Erythroblast (primary cell): ENCODE measurements at regions not wholly inside any gene's neighbourhood (a gene's known extent, or its start where the extent isn't known, plus 50 kb on each side); places are given as distances from the start of the nearest gene placed in this dataset.
"Not testable (repeated sequence)": the region's sequence is repeated elsewhere in the genome, so short reads cannot be mapped to it uniquely, and the experiment has no call there.

ENCODE experiments used
- DNase-seq, 2 experiments: peaks; one replicate each; lab custom pipeline; 2025; lab: John Stamatoyannopoulos, UW
- GATA1 ChIP-seq: IDR thresholded peaks from 2 replicates; pipeline ENCODE4 v1.6.1; 2011; ENCODE audit warnings: low read depth, mild to moderate bottlenecking, control low read depth, low read length, moderate library complexity
- POLR2A ChIP-seq: IDR thresholded peaks from 2 replicates; pipeline ENCODE4 v1.6.1; 2011; ENCODE audit warnings: mild to moderate bottlenecking, low read length

DNA sequence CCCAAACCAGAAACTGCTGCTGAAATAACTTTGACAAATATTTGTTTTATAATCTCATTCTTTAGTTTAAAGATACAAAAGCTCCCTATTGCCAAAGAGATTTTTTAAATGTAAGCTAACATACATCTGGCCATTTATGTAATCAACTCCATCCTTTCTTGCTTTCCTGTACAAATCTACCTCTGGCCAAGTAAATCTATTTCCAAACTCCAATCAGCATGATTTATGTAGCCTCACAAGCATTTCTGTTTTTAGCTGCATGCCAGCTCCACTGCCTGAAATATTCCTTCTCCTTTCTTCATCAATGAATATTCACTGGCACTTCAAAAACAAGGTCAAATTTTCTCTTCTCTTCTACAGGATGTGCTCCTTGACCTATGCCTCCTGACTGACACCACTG lies 80.0 kb downstream of the SHOX2 start:
- TF ChIP-seq GATA1 (no peak), POLR2A (no peak)
- DNase-seq: no peak

DNA sequence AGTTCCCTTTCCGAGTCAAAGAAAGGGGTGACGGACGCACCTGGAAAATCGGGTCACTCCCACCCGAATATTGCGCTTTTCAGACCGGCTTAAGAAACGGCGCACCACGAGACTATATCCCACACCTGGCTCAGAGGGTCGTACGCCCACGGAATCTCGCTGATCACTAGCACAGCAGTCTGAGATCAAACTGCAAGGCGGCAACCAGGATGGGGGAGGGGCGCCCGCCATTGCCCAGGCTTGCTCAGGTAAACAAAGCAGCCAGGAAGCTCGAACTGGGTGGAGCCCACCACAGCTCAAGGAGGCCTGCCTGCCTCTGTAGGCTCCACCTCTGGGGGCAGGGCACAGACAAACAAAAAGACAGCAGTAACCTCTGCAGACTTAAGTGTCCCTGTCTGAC lies 86.3 kb downstream of the SHOX2 start:
- not testable (repeated sequence) for DNase-seq

DNA sequence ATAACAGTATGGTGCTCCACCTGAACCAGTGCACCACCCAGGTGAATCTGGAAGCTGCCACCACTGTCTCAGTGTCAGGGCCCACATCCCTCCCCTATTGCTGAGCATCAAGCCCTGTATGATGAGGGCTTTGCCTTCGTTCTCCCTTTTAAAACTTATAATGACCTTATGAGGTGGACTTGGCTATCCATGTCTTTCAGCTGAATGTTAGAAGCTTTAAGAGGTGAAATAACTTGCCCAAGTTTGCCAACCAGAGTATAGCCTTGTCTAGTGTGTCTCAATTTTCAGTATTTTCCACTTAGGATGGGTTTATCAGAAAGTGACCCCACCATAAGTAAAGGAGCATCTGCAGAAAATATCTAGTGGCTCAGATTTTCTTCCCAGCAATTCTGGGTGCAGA lies 87.8 kb downstream of the SHOX2 start:
- no peak for TF ChIP-seq GATA1
- no peak for TF ChIP-seq POLR2A
- no peak for DNase-seq

DNA sequence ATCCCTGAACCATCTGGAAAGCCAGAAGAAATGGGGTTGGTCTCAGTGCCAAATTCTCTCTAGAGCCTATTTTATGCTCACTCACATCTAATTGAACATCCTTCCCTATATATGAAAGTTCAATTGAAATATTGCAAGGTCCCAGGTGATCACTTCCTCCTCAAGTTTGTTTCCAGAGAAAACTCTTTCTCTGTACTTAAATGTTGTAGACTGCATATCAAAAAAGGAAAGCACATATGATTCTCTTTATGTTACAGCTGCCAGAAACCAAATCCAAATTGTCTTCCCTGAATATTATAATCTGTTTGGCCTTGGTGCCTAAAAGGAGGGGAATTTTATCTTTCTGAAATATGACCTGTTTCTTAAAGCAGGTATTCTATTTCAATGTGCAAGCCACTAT lies 93.3 kb downstream of the SHOX2 start:
- TF ChIP-seq GATA1 (no peak), POLR2A (no peak)
- DNase-seq: no peak

DNA sequence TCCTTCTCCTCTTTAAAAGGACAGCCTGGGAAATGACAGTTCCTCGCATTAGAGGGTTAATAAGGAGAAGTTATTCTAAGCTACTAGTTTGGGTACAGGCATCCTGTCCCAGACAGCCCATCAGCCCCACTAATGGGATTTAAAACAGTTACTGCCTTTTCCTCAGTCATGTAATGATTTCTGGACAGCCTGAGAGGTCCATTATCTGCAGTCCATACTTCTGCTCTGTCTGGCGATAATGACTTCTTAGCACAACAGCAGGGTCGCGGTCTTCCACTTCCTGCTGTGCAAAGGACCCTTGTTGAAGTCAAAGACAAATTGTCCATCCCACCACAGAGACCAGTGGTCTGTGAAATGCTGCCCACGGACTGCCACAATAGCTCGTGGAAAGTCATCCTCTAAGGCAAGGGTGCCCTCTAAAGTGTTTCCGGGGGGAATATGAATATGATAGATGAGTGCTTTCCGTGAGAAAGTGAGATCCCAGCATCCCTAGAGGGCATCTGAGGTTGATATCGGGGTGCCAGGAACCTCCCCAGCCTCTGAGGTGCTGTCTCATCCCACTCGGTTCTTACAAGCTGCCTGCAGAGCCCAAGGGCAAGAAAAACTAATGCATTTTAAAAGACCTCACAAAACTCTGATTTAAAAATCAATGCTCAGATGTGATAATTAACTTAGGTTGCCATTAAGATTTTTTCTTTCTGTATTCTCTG lies 100.7 kb downstream of the SHOX2 start:
- TF ChIP-seq GATA1 (no peak), POLR2A (no peak)
- DNase-seq: no peak

DNA sequence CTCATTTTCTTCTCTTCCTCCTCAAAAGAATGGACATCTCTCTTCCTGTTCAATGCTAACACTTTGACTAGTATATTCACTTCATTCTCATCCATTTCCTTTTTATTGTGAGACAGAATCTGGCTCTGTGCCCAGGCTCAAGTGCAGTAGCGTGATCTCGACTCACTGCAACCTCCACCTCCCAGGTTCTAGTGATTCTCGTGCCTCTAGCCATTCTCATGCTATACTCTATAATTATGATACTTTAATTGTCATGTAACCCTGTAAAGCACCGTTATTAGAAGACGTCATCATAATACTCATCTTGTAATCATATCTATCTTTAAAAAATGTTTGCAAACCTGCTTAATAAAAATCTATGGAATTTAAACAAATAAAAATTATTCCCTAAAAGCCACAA lies 107.0 kb downstream of the SHOX2 start:
- no peak for DNase-seq
- no peak for TF ChIP-seq GATA1
- TF ChIP-seq POLR2A: no peak

DNA sequence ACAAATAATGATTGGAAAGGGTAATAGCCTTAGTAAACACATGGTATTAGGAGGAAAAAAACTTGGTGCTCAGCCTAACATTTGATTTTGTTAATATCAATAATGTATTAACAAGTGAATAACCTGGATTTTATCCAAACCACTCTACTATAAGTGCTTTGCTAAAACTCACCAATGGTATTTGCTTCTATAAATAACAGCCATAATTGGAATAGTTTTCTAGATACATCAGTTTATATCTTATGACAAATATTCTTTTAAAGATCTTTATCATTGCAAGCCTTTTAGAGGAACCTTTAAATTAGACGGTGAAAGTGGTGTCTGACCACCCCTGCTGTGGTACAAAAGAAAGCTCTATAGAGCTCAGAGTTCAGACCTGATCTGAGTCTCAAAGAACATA lies 123.9 kb downstream of the SHOX2 start:
- TF ChIP-seq GATA1: no peak
- TF ChIP-seq POLR2A: no peak
- DNase-seq: no peak

DNA sequence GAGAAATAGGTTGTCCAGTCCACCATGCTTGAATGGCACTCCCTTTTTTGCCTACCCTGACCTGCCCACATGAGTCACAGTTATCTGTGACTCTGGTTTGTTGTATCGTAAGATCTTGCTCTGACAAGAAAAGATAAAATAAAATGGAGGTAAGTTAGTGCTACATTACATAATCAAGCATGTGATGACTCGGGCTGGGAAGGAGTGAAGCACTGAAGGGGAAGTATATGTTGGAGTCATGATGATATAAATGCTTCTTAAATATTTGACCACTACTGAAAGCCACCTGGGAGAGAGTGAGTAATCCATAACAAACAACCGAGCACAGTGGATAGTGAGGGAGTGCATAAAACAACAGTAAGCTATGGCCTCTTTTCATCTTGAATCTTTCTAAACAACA lies 124.4 kb downstream of the SHOX2 start:
- no peak for TF ChIP-seq POLR2A
- TF ChIP-seq GATA1: no peak
- no peak for DNase-seq

DNA sequence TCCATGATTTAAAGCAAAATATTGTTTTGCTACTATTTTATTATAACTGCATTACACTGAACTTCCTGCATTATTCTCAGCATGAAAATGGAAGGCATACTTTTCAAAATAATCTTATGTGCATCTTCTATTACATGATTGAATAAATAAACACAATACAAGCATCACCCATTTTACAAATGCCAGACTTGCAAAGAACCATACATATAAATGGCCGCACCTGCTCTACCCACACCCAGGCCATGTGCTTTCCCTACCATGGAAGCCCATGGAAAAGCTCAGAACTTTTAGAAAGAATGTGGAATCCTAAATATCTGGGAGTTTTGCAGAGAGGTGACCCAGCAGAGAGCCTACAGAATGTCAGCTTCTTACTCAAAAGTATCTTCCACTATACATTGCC lies 127.2 kb downstream of the SHOX2 start:
- no peak for DNase-seq
- TF ChIP-seq GATA1 (no peak), POLR2A (no peak)

DNA sequence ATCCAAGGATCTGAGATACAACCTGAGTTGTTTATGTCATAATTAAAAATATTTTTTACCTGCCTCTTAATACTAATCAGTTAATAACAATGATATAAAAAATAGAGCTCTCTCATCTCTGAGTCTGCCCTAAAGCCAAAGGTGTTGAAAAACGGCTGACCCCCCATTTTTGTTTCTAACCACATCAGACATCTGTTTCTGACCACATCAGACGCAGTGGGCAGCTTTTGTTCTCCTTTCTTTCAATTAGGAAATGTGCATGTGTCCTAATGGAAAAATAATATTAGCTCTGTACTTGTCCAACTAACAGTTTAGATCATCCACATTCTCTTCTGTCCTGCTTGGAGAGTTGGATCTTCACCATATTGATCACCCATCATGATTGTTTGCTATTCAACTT lies 144.6 kb downstream of the SHOX2 start:
- no peak for DNase-seq
- TF ChIP-seq POLR2A (no peak), GATA1 (no peak)

DNA sequence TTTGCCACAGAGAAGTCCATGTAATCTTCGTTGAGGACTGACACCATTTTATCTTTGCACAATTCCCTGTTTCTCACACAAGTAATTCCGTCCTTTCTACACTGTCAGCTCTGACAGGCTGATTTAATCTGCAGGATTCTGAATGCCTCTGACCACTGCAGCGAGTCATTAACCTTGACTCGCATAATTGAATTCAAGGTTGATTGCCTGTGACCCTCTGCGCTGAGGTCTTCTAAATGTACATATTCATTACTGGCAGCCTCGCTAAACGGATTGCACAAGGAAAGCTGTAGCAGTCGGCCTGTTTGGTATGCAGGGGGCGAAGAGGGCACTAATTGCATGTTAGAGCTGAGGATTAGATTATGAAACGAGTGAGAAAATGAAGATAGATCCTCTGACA lies 147.8 kb downstream of the SHOX2 start:
- no peak for TF ChIP-seq GATA1
- no peak for TF ChIP-seq POLR2A
- DNase-seq: no peak

DNA sequence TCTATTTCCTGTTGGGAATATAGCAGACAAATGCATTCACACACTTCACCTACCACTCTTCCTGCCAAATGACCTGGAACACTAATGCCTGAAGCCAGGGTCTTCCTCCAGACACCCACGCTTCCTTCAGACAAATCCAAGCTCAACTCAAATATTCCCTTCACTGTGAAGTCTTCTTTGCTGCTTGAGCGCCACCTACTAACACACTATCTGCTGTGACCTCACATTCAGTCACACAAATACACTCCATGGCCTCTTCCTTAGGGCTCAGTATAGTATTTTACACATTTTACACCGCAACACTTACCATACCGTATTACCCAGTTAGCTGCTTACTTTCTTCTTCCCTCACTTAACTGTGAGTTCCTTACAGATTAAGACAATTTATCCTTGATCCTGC lies 149.4 kb downstream of the SHOX2 start:
- TF ChIP-seq GATA1 (no peak), POLR2A (no peak)
- DNase-seq: no peak

DNA sequence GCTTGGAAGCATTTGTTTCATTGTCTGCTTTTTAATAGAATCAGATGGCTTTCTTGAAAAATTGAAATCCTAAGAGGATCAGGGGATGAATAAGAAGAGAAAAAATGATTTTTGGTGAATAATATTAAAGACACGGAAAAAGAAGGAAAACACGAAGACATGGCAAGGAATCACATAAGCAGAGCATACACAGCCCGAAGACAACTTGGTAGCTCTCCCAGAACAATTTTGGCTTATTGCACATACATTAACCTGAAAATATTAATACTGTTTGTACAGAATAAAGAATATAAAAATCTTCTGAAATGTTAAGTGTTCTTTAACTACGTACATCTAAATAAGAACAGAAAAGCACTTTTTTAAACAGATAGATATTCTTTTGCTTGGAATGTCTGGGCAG lies 150.0 kb downstream of the SHOX2 start:
- TF ChIP-seq POLR2A (no peak), GATA1 (no peak)
- DNase-seq: no peak

DNA sequence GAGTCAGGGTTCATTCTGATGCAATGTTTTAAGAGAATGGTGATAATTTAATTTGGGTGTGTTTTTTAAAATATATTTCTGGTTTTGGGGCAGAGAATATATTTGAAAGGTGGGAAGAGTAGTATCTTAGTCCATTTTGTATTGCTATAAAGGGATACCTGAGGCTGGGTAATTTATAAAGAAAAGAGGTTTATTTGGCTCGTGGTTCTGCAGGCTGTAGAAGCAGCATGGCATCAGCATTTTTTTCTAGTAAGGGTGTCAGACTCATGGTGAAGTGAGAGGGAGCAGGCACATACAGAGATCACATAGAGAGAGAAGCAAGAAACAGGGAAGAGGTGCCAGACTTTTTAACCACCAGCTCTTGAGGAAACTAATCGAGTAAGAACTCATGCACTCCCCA lies 152.7 kb downstream of the SHOX2 start:
- DNase-seq: no peak
- no peak for TF ChIP-seq GATA1
- TF ChIP-seq POLR2A: no peak

DNA sequence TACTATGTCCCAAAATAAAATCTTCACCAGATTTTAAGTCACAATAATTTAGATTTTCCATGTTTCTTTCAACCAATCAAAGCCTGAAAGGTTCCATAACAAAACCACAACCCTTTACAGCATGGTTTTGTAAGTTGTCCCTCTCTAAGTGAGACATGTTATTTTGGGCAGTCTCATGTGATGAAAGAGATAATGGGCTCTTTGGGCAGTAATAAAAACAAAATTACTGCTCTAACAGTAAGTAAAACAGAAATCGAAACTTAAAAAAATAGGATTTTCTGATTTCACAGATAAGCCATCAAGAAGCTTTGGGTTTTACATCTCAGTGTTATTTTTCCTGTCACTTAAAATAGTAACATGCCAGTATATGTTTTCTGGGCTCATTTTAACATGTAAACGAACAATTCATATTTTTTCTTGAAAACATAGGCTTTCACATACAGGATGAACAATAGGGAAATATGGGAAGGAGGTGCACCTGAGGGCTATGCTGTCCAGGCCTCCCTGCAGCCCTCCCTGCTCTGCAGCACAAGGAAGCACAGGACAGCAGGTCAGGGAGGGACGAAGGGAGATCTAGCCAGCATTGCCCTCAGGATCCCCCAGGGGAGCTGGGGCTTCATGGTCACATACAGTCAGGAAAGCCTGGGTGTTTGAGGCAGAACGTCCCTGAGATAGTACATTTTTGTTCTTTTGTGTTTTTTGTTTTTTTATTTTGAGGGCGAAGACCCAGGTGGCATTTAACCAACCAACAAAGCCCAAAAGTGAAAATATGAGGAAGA lies 157.4 kb downstream of the SHOX2 start:
- no peak for DNase-seq
- TF ChIP-seq POLR2A (no peak), GATA1 (no peak)
